Peyer's patch (tissue), 4 donors: ENCODE measurements at regions not wholly inside any gene's neighbourhood (a gene's known extent, or its start where the extent isn't known, plus 50 kb on each side); places are given as distances from the start of the nearest gene placed in this dataset.
"Not testable (repeated sequence)": the region's sequence is repeated elsewhere in the genome, so short reads cannot be mapped to it uniquely, and the experiment has no call there.

Source experiments
- DNase-seq, 3 donors: peaks; one replicate each; pipeline ENCODE4 v3.0.0-alpha.2; 2017 to 2019
- H3K27ac ChIP-seq, 4 donors: fragments of 200-600 bp; sonication (generic); one replicate each; pipeline ENCODE4 v1.5.1; 2016 to 2019
- H3K27me3 ChIP-seq, 2 donors: fragments of 200-600 bp; sonication (generic); one replicate each; pipeline ENCODE4 v1.5.1; 2019
- H3K36me3 ChIP-seq, 3 donors: fragments of 200-600 bp; sonication (generic); one replicate each; pipeline ENCODE4 v1.5.1; 2016 to 2019
- H3K4me1 ChIP-seq, 4 donors: fragments of 200-600 bp; sonication (generic); one replicate each; pipeline ENCODE4 v1.5.1; 2016 to 2019
- H3K4me3 ChIP-seq, 4 donors: fragments of 200-600 bp; sonication (generic); 1 replicate in 3 of 4; 2 replicates in 1 of 4; pipeline ENCODE4 v1.5.1; 2016 to 2019; ENCODE audit warnings: mild to moderate bottlenecking in 1 of 4
- H3K9me3 ChIP-seq, 4 donors: fragments of 200-600 bp; sonication (generic); one replicate each; pipeline ENCODE4 v1.5.1; 2016 to 2019; ENCODE audit warnings: mild to moderate bottlenecking in 1 of 4
- CTCF ChIP-seq, 6 experiments: fragments of 450-650 bp in 4 of 6; fragments of 200-600 bp in 2 of 6; sonication (generic) in 1 of 6; IDR thresholded peaks; one replicate each; pipeline ENCODE4 v1.5.1; 2017 to 2019; ENCODE audit warnings: antibody characterized with exemption in 6 of 6, mild to moderate bottlenecking in 3 of 6, moderate library complexity in 1 of 6
- POLR2A ChIP-seq, 2 donors: fragments of 450-650 bp; IDR thresholded peaks; one replicate each; pipeline ENCODE4 v1.5.1; 2017; ENCODE audit warnings: antibody characterized with exemption in 2 of 2, mild to moderate bottlenecking in 2 of 2, moderate library complexity in 2 of 2

- no peak for DNase-seq
- Histone ChIP-seq H3K36me3 (no peaks in the 10 kb centered on the region), H3K27me3 (no peaks in the 10 kb centered on the region), H3K9me3 (no peaks in the 10 kb centered on the region), H3K4me3 (no peak overlapping the region), H3K4me1 (no peaks in the 10 kb centered on the region), H3K27ac (no peak overlapping the region)
- no peak for TF ChIP-seq CTCF (IDR thresholded peaks at IDR 0.05)
- TF ChIP-seq POLR2A (IDR thresholded peaks at IDR 0.05) = no peak
These were observed 167.3 kb upstream of the ZNF644 start for GRCh38 chr1:91189096-91189495.

- not testable (repeated sequence) for H3K36me3 ChIP-seq, H3K9me3 ChIP-seq, H3K27ac ChIP-seq, H3K27me3 ChIP-seq, H3K4me1 ChIP-seq, DNase-seq, H3K4me3 ChIP-seq
These were observed 161.0 kb upstream of the ZNF644 start for GRCh38 chr1:91182807-91183206.

GRCh38 chr1:91176250-91176649 is 154.4 kb upstream of the ZNF644 start:
- no peaks in the 10 kb centered on the region for H3K36me3 ChIP-seq
- TF ChIP-seq CTCF (IDR thresholded peaks at IDR 0.05) = no peak
- no peak for TF ChIP-seq POLR2A (IDR thresholded peaks at IDR 0.05)
- no peak overlapping the region for H3K27ac ChIP-seq
- H3K4me1 ChIP-seq = no peaks in the 10 kb centered on the region
- no peaks in the 10 kb centered on the region for H3K27me3 ChIP-seq
- H3K4me3 ChIP-seq = no peak overlapping the region
- DNase-seq = no peak
- H3K9me3 ChIP-seq = no peaks in the 10 kb centered on the region

GRCh38 chr1:91174734-91175133 is 152.9 kb upstream of the ZNF644 start:
- Histone ChIP-seq H3K9me3 (no peaks in the 10 kb centered on the region), H3K4me1 (no peaks in the 10 kb centered on the region), H3K4me3 (no peak overlapping the region), H3K27ac (no peak overlapping the region), H3K27me3 (no peaks in the 10 kb centered on the region), H3K36me3 (no peaks in the 10 kb centered on the region)
- TF ChIP-seq CTCF (IDR thresholded peaks at IDR 0.05) (no peak), POLR2A (IDR thresholded peaks at IDR 0.05) (no peak)
- DNase-seq = no peak

GRCh38 chr1:91173346-91173890 is 151.6 kb upstream of the ZNF644 start:
- H3K4me1 ChIP-seq = no peaks in the 10 kb centered on the region
- no peak for DNase-seq
- no peaks in the 10 kb centered on the region for H3K9me3 ChIP-seq
- H3K27me3 ChIP-seq = no peaks in the 10 kb centered on the region
- no peak overlapping the region for H3K27ac ChIP-seq
- no peak for TF ChIP-seq CTCF (IDR thresholded peaks at IDR 0.05)
- TF ChIP-seq POLR2A (IDR thresholded peaks at IDR 0.05) = no peak
- no peaks in the 10 kb centered on the region for H3K36me3 ChIP-seq
- H3K4me3 ChIP-seq = no peak overlapping the region

- Histone ChIP-seq H3K27ac (no peak overlapping the region), H3K4me1 (no peaks in the 10 kb centered on the region), H3K9me3 (no peaks in the 10 kb centered on the region), H3K4me3 (no peak overlapping the region), H3K36me3 (no peaks in the 10 kb centered on the region), H3K27me3 (no peaks in the 10 kb centered on the region)
- DNase-seq = no peak
- TF ChIP-seq POLR2A (IDR thresholded peaks at IDR 0.05) = no peak
- TF ChIP-seq CTCF (IDR thresholded peaks at IDR 0.05) = no peak
These were observed 150.7 kb upstream of the ZNF644 start for GRCh38 chr1:91172541-91172940.
